ENCODE measurements at regions not wholly inside any gene's neighbourhood (a gene's known extent, or its start where the extent isn't known, plus 50 kb on each side); places are given as distances from the start of the nearest gene placed in this dataset.

DNA sequence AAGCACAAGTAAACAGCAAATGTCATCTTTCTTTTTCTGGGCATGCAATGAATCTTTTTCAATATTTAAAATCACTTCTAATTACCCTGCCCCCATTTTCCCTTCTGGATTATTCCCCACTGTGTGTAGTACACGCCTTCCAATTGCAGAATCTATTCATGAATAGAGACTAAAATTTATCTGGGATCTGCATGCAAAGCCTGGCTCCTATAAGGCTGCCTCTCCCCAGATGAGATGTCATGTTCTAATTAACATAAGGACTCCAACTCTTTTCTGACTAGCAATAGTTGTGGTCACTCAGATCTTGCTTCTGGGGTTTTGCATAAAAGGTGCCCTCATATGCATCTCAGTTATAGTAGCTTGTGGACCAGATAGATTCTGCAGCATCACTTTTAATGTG lies 473.5 kb downstream of the BTG1 start:
- TF ChIP-seq, protein P1, sequence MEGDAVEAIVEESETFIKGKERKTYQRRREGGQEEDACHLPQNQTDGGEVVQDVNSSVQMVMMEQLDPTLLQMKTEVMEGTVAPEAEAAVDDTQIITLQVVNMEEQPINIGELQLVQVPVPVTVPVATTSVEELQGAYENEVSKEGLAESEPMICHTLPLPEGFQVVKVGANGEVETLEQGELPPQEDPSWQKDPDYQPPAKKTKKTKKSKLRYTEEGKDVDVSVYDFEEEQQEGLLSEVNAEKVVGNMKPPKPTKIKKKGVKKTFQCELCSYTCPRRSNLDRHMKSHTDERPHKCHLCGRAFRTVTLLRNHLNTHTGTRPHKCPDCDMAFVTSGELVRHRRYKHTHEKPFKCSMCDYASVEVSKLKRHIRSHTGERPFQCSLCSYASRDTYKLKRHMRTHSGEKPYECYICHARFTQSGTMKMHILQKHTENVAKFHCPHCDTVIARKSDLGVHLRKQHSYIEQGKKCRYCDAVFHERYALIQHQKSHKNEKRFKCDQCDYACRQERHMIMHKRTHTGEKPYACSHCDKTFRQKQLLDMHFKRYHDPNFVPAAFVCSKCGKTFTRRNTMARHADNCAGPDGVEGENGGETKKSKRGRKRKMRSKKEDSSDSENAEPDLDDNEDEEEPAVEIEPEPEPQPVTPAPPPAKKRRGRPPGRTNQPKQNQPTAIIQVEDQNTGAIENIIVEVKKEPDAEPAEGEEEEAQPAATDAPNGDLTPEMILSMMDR (IDR thresholded peaks at IDR 0.05; ENCODE audit: insufficient read depth, low read depth, low read length, missing control alignments): no peak
- no peak for DNase-seq (ENCODE audit: low read depth)
- H3K4me3 ChIP-seq (ENCODE audit: low read depth, low read length): no peak overlapping the region

DNA sequence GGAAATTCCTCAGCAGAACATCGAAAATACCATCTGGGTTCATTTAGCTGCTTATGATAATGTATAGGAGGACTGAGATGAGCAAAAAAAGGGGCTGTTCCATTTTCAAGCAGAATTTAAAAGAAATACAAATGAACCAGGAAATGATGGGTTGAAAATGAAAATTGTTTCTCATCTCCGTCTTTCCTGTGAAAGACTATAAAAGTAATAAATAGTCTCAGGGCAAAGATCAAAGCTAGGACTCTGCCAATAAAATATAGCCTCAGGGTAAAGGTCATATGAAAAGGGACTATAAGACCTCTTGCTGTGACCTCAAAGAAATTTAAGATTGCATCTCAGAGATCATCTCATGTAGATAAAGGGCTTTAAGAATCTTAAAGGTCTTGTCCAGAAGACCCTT lies 478.0 kb downstream of the BTG1 start:
- DNase-seq (ENCODE audit: low read depth): no peak
- TF ChIP-seq, protein P1 (IDR thresholded peaks at IDR 0.05; ENCODE audit: insufficient read depth, low read depth, low read length, missing control alignments): no peak

DNA sequence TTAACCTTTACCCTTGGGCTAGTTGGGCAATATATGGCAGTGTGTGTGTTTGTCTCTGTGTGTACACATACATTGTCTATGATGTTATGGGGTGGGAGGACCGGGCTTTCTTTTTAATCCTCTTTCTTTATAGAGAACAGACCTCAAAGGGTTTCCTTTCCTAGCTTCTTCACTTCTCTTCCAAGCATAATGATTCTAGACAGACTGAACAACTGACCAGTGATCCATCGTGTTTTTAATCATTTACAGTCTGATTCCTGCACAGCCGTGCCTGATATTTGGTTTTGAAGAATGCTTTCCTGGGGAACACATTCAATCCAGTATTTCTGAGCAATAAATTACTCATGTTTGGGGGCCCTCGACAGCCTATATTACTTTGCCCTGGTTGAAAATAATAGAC lies 481.1 kb upstream of the DCN start:
- TF ChIP-seq, protein P1 (IDR thresholded peaks at IDR 0.05; ENCODE audit: insufficient read depth, low read depth, low read length, missing control alignments): no peak
- H3K4me3 ChIP-seq (ENCODE audit: low read depth, low read length): no peak overlapping the region
- no peak for DNase-seq (ENCODE audit: low read depth)

More for the DNA sequence above, 478.0 kb downstream of the BTG1 start:
- H3K4me3 ChIP-seq (ENCODE audit: low read depth, low read length): no peak overlapping the region

DNA sequence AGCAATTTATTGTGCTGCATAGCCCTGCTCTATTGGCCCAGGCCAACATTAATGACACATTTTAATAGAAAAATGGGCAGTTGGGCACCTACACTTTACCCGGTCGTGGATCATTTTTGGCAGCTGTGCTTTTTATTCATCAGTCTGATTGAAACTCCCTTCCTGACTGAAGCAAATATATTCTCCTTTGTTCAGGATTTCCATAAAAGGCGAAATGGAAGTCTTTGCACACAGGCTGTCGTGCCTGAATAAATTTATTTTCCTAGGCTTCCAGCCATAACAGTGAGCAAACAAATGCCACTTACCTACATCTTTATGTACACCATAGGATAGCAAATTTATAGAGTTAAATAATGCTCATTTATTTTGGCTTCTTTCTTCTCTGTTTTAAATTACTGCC lies 480.7 kb upstream of the DCN start:
- DNase-seq (ENCODE audit: low read depth): no peak
- no peak overlapping the region for H3K4me3 ChIP-seq (ENCODE audit: low read depth, low read length)
- TF ChIP-seq, protein P1 (IDR thresholded peaks at IDR 0.05; ENCODE audit: insufficient read depth, low read depth, low read length, missing control alignments): no peak

DNA sequence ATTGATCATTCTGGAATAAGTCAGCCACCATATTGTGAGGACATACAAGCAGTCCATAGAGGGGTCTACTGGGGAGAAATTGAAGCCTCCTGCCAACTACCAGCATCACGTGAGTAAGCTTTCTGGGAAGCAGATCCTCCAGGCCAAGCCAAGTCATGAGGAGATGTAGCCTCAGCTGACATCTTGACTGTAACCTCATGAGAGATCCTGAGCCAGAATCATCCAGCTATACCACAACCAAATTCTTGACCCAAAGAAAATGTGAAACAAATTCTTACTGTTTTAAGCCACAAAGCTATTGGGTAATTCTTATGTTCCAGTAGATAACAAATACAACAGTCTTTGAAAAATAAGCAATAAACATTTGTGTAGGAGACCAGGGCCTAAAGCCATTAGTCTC lies 479.4 kb upstream of the DCN start:
- TF ChIP-seq, protein P1 (IDR thresholded peaks at IDR 0.05; ENCODE audit: insufficient read depth, low read depth, low read length, missing control alignments): no peak
- H3K4me3 ChIP-seq (ENCODE audit: low read depth, low read length): no peak overlapping the region
- no peak for DNase-seq (ENCODE audit: low read depth)

DNA sequence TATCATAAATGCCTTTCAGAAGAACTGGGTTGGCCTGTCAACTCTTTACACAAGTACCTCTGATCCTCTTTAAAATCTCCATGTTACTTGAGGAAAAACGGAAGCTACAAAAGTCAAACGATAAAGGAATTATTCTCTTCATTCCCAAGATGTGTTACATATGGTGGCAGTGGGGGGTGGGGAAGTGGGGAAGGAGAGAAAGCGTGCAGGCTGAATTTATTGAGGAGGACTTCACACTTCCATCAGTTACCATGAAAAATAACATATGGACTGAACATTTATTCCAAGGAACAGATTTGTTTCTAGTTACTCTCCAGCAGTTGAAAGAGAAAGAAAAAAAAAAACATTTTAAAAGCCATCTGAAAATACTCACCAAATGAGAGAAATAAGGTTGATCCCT lies 474.4 kb upstream of the DCN start:
- no peak overlapping the region for H3K4me3 ChIP-seq (ENCODE audit: low read depth, low read length)
- DNase-seq (ENCODE audit: low read depth): no peak
- TF ChIP-seq, protein P1 (IDR thresholded peaks at IDR 0.05; ENCODE audit: insufficient read depth, low read depth, low read length, missing control alignments): no peak

DNA sequence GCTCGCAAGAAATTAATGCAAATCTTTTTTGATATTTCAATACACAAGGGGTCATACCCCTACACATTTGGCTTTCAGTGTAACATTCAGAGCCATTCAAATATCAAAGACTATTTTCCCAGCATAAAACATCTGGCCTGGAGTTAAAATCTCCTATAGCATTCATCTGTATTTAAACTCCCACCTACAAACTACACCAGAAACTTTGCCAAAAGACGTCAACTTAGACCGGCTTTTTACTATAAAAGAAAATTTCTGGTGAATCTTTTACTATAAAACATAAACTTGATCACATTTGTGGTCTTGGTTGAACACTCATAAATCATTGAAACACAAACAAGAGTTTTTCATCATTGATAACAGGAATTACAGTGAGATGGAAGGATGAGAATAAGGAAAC lies 473.3 kb upstream of the DCN start:
- no peak overlapping the region for H3K4me3 ChIP-seq (ENCODE audit: low read depth, low read length)
- DNase-seq (ENCODE audit: low read depth): no peak
- TF ChIP-seq, protein P1 (IDR thresholded peaks at IDR 0.05; ENCODE audit: insufficient read depth, low read depth, low read length, missing control alignments): no peak
